Astrocyte (in vitro differentiated cells and primary cell): ENCODE measurements at regions not wholly inside any gene's neighbourhood (a gene's known extent, or its start where the extent isn't known, plus 50 kb on each side); places are given as distances from the start of the nearest gene placed in this dataset.
A peak's percentile ranks its signal among the peaks of the same experiment; 100 is the strongest.

Experiments used
- DNase-seq: peaks from one replicate; pipeline ENCODE4 v3.0.0-alpha.2; 2010; ENCODE audit warnings: low read depth
- FAIRE-seq: peaks from 2 replicates; lab custom pipeline; 2011; peaks lifted over from hg19 to GRCh38; lab: Jason Lieb, UNC
- H2AFZ ChIP-seq: 2 replicates; pipeline ENCODE4 v1.6.0; 2012; ENCODE audit warnings: low read depth, low read length, inconsistent platforms
- H3K27ac ChIP-seq: 2 replicates; pipeline ENCODE4 v1.5.1; 2011; ENCODE audit warnings: low read depth, low read length, inconsistent platforms
- H3K27me3 ChIP-seq: 2 replicates; pipeline ENCODE4 v1.6.0; 2011; ENCODE audit warnings: low read length, inconsistent platforms; ENCODE audit not compliant: insufficient read depth
- H3K36me3 ChIP-seq: 2 replicates; pipeline ENCODE4 v1.5.1; 2011; ENCODE audit warnings: low read length, inconsistent platforms; ENCODE audit not compliant: insufficient read depth
- H3K4me1 ChIP-seq: 2 replicates; pipeline ENCODE4 v1.5.1; 2011; ENCODE audit warnings: low read length, inconsistent platforms; ENCODE audit not compliant: insufficient read depth
- H3K4me2 ChIP-seq: 2 replicates; pipeline ENCODE4 v1.6.0; 2012; ENCODE audit warnings: low read length, inconsistent platforms
- H3K4me3 ChIP-seq: 2 replicates; pipeline ENCODE4 v1.5.1; 2011; ENCODE audit warnings: low read depth, mild to moderate bottlenecking, low read length, inconsistent platforms; ENCODE audit not compliant: insufficient read depth
- H3K79me2 ChIP-seq: 2 replicates; pipeline ENCODE4 v1.6.0; 2012; ENCODE audit warnings: mild to moderate bottlenecking, low read length, inconsistent platforms; ENCODE audit not compliant: insufficient read depth
- H3K9ac ChIP-seq: 2 replicates; pipeline ENCODE4 v1.6.0; 2012; ENCODE audit warnings: mild to moderate bottlenecking, low read length, inconsistent platforms
- H3K9me3 ChIP-seq: 2 replicates; pipeline ENCODE4 v1.5.1; 2012; ENCODE audit warnings: low read depth, mild to moderate bottlenecking, low read length, inconsistent platforms; ENCODE audit not compliant: insufficient read depth
- H4K20me1 ChIP-seq: 2 replicates; pipeline ENCODE4 v1.6.0; 2012; ENCODE audit warnings: low read length, inconsistent platforms; ENCODE audit not compliant: insufficient read depth
- H3K27ac Mint-ChIP-seq: one replicate; pipeline ENCODE4 v1.8.0; 2021; ENCODE audit warnings: mild to moderate bottlenecking, mixed read lengths; ENCODE audit not compliant: unreplicated experiment
- H3K27me3 Mint-ChIP-seq: one replicate; pipeline ENCODE4 v1.8.0; 2021; ENCODE audit warnings: low read depth, mixed read lengths; ENCODE audit not compliant: unreplicated experiment
- H3K36me3 Mint-ChIP-seq: one replicate; pipeline ENCODE4 v1.8.0; 2021; ENCODE audit warnings: low read depth, mixed read lengths; ENCODE audit not compliant: unreplicated experiment
- H3K4me1 Mint-ChIP-seq: one replicate; pipeline ENCODE4 v1.8.0; 2021; ENCODE audit warnings: low read depth, mixed read lengths; ENCODE audit not compliant: unreplicated experiment
- H3K4me3 Mint-ChIP-seq: one replicate; pipeline ENCODE4 v1.8.0; 2021; ENCODE audit warnings: mild to moderate bottlenecking, moderate library complexity, mixed read lengths; ENCODE audit not compliant: unreplicated experiment
- H3K9me3 Mint-ChIP-seq: one replicate; pipeline ENCODE4 v1.8.0; 2021; ENCODE audit warnings: mild to moderate bottlenecking, mixed read lengths; ENCODE audit not compliant: unreplicated experiment
- EZH2 ChIP-seq: IDR thresholded peaks from 2 replicates; pipeline ENCODE4 v1.6.1; 2012; ENCODE audit warnings: mild to moderate bottlenecking, low read length, inconsistent platforms; ENCODE audit not compliant: insufficient read depth
- TF ChIP-seq, protein P1 (sequence below): IDR thresholded peaks from 2 replicates; pipeline ENCODE4 v1.5.1; 2011; ENCODE audit warnings: low read depth, mild to moderate bottlenecking, inconsistent platforms, low read length, moderate library complexity; ENCODE audit not compliant: insufficient read depth

DNA sequence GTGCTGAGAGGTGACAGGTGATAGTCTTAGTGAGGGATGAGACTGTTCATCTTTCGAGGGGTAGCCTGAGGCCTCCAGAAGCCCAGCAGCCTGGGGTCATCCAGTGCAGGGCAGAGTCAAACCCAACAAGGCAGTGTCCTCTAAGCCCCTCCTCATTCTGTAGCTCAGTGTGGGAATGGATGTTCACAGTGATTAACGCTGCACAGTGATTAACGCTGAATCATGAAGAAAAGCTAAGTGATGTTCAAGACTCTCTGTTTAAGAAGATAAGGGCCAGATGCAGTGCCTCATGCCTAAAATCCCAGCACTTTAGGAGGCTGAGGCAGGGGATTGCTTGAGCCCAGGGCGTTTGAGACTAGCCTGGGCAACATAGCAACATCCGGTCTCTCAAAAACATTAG lies 56.3 kb upstream of the LAPTM4A start:
- H3K27me3 ChIP-seq = no peaks in the 10 kb centered on the region
- no peak overlapping the region for H3K4me3 Mint-ChIP-seq

GRCh38 chr2:20107352-20107751 lies 55.9 kb upstream of the LAPTM4A start:
- Histone ChIP-seq H3K9me3 (peaks cover 8% of the 10 kb centered on the region), H4K20me1 (no peaks in the 10 kb centered on the region), H3K4me3 (no peak overlapping the region), H3K4me2 (no peak overlapping the region), H3K79me2 (no peaks in the 10 kb centered on the region), H3K27me3 (no peaks in the 10 kb centered on the region), H3K36me3 (no peaks in the 10 kb centered on the region), H2AFZ (no peak overlapping the region), H3K9ac (no peak overlapping the region), H3K27ac (no peak overlapping the region), H3K4me1 (peaks cover 6% of the 10 kb centered on the region)
- Mint-ChIP-seq H3K4me1 (peaks cover 9% of the 10 kb centered on the region), H3K4me3 (no peak overlapping the region), H3K9me3 (peaks cover 9% of the 10 kb centered on the region), H3K27ac (no peak overlapping the region), H3K27me3 (peaks cover 24% of the 10 kb centered on the region), H3K36me3 (peaks cover 2% of the 10 kb centered on the region)
- FAIRE-seq (no peak), DNase-seq (no peak)
- TF ChIP-seq, protein P1, sequence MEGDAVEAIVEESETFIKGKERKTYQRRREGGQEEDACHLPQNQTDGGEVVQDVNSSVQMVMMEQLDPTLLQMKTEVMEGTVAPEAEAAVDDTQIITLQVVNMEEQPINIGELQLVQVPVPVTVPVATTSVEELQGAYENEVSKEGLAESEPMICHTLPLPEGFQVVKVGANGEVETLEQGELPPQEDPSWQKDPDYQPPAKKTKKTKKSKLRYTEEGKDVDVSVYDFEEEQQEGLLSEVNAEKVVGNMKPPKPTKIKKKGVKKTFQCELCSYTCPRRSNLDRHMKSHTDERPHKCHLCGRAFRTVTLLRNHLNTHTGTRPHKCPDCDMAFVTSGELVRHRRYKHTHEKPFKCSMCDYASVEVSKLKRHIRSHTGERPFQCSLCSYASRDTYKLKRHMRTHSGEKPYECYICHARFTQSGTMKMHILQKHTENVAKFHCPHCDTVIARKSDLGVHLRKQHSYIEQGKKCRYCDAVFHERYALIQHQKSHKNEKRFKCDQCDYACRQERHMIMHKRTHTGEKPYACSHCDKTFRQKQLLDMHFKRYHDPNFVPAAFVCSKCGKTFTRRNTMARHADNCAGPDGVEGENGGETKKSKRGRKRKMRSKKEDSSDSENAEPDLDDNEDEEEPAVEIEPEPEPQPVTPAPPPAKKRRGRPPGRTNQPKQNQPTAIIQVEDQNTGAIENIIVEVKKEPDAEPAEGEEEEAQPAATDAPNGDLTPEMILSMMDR = no peak
- no peak for TF ChIP-seq EZH2

More for the DNA sequence above, 56.3 kb upstream of the LAPTM4A start:
- Histone ChIP-seq H3K36me3 (no peaks in the 10 kb centered on the region), H3K9ac (no peak overlapping the region), H2AFZ (no peak overlapping the region), H3K4me1 (peaks cover 6% of the 10 kb centered on the region), H3K4me2 (no peak overlapping the region), H3K4me3 (no peak overlapping the region), H4K20me1 (no peaks in the 10 kb centered on the region), H3K27ac (no peak overlapping the region), H3K9me3 (peaks cover 5% of the 10 kb centered on the region), H3K79me2 (no peaks in the 10 kb centered on the region)
- TF ChIP-seq, protein P1 = no peak
- no peak for TF ChIP-seq EZH2
- no peak for FAIRE-seq
- Mint-ChIP-seq H3K27me3 (peaks cover 22% of the 10 kb centered on the region), H3K36me3 (peaks cover 2% of the 10 kb centered on the region), H3K27ac (no peak overlapping the region), H3K4me1 (peaks cover 9% of the 10 kb centered on the region), H3K9me3 (peaks cover 8% of the 10 kb centered on the region)
- no peak for DNase-seq

GRCh38 chr2:20106746-20107145 lies 55.3 kb upstream of the LAPTM4A start:
- no peak for TF ChIP-seq EZH2
- TF ChIP-seq, protein P1 = peak; percentile 8
- Histone ChIP-seq H3K36me3 (no peaks in the 10 kb centered on the region), H3K9me3 (peaks cover 14% of the 10 kb centered on the region), H3K4me2 (peak overlapping the region; percentile 65), H3K27me3 (no peaks in the 10 kb centered on the region), H3K79me2 (no peaks in the 10 kb centered on the region), H3K27ac (no peak overlapping the region), H2AFZ (peak overlapping the region; percentile 65), H3K9ac (no peak overlapping the region), H4K20me1 (no peaks in the 10 kb centered on the region), H3K4me1 (peaks cover 4% of the 10 kb centered on the region), H3K4me3 (no peak overlapping the region)
- H3K4me1 Mint-ChIP-seq = peaks cover 6% of the 10 kb centered on the region
- peak overlapping the region; percentile 66 for H3K4me3 Mint-ChIP-seq
- peaks cover 2% of the 10 kb centered on the region for H3K36me3 Mint-ChIP-seq
- no peak overlapping the region for H3K27ac Mint-ChIP-seq
- DNase-seq = no peak
- no peak for FAIRE-seq
- H3K27me3 Mint-ChIP-seq = peaks cover 24% of the 10 kb centered on the region
- peaks cover 14% of the 10 kb centered on the region for H3K9me3 Mint-ChIP-seq
